ENCODE measurements at regions not wholly inside any gene's neighbourhood (a gene's known extent, or its start where the extent isn't known, plus 50 kb on each side); places are given as distances from the start of the nearest gene placed in this dataset.

GRCh38 chr10:47107007-47107747 is 192.8 kb upstream of the GDF10 start:
- Histone ChIP-seq H3K27ac (ENCODE audit: low read length) (no peak overlapping the region), H3K4me3 (ENCODE audit: low read length) (no peak overlapping the region), H3K27me3 (ENCODE audit: control insufficient read depth, insufficient read depth) (no peaks in the 10 kb centered on the region), H3K4me1 (ENCODE audit: control insufficient read depth, insufficient read depth, low read length) (peaks cover 5% of the 10 kb centered on the region), H3K9me3 (ENCODE audit: control insufficient read depth, low read length) (no peaks in the 10 kb centered on the region)
- no peak for ATAC-seq
- WGBS = 94% methylated on average over 8 of the region's 8 CpGs
- intact Hi-C loops (cut with DNase I) = no loop called here
- no peak for DNase-seq

- Histone ChIP-seq H3K27ac (ENCODE audit: low read length) (no peak overlapping the region), H3K9me3 (ENCODE audit: control insufficient read depth, low read length) (no peaks in the 10 kb centered on the region), H3K27me3 (ENCODE audit: control insufficient read depth, insufficient read depth) (no peaks in the 10 kb centered on the region), H3K4me1 (ENCODE audit: control insufficient read depth, insufficient read depth, low read length) (peaks cover 2% of the 10 kb centered on the region), H3K4me3 (ENCODE audit: low read length) (no peak overlapping the region)
- DNase-seq (no peak), ATAC-seq (no peak)
- WGBS = 55% methylated on average over 2 of the region's 2 CpGs
- intact Hi-C loops (cut with DNase I) = no loop called here
Measured at GRCh38 chr10:47109906-47110305, 190.1 kb upstream of the GDF10 start.

GRCh38 chr10:47111329-47111862 is 188.6 kb upstream of the GDF10 start:
- Histone ChIP-seq H3K27ac (ENCODE audit: low read length) (no peak overlapping the region), H3K4me3 (ENCODE audit: low read length) (no peak overlapping the region), H3K27me3 (ENCODE audit: control insufficient read depth, insufficient read depth) (no peaks in the 10 kb centered on the region), H3K4me1 (ENCODE audit: control insufficient read depth, insufficient read depth, low read length) (no peaks in the 10 kb centered on the region), H3K9me3 (ENCODE audit: control insufficient read depth, low read length) (no peaks in the 10 kb centered on the region)
- ATAC-seq (no peak), DNase-seq (no peak)
- WGBS = 97% methylated on average over 5 of the region's 5 CpGs
- intact Hi-C loops (cut with DNase I) = no loop called here

- H3K9me3 ChIP-seq (ENCODE audit: control insufficient read depth, low read length) = no peaks in the 10 kb centered on the region
- no peak for DNase-seq
- no peaks in the 10 kb centered on the region for H3K4me1 ChIP-seq (ENCODE audit: control insufficient read depth, insufficient read depth, low read length)
- intact Hi-C loops (cut with DNase I) = no loop called here
- no peak overlapping the region for H3K27ac ChIP-seq (ENCODE audit: low read length)
- H3K4me3 ChIP-seq (ENCODE audit: low read length) = no peak overlapping the region
- ATAC-seq = no peak
- no peaks in the 10 kb centered on the region for H3K27me3 ChIP-seq (ENCODE audit: control insufficient read depth, insufficient read depth)
- 93% methylated on average over 4 of the region's 4 CpGs for WGBS
Measured at GRCh38 chr10:47112612-47113011, 187.4 kb upstream of the GDF10 start.

DNA sequence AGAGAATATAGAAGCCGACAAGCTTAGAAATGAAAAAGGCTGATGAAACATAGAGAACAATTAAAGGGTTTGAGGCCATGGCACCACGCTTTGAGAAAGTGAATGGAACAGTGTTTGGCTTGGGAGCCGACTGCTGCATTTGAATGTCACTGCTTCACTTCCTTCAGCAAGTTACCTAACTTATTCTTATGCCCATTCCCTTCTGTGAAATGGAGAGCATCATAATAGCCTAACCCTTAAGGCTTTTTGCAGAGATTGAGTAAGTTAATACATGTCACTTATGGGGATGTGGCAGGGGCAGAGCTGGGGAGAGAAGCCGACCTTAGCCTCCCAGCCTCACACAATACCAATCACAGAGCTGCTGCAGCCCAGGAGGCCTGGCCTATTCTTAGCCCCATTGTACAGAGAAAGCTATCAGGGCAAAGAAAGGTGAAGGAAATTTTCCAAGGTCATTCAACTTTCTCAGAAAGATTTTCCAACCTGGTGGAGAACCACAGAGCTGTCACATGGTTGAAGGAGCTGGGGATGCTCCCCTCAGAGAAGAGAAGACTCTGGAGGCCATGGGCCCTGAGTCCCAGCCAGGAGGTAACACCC is 186.0 kb upstream of the GDF10 start:
- 87% methylated on average over 4 of the region's 4 CpGs for WGBS
- Histone ChIP-seq H3K27me3 (ENCODE audit: control insufficient read depth, insufficient read depth) (no peaks in the 10 kb centered on the region), H3K4me3 (ENCODE audit: low read length) (no peak overlapping the region), H3K27ac (ENCODE audit: low read length) (no peak overlapping the region), H3K4me1 (ENCODE audit: control insufficient read depth, insufficient read depth, low read length) (no peaks in the 10 kb centered on the region), H3K9me3 (ENCODE audit: control insufficient read depth, low read length) (no peaks in the 10 kb centered on the region)
- no peak for DNase-seq
- intact Hi-C loops (cut with DNase I) = no loop called here
- no peak for ATAC-seq

- H3K27ac ChIP-seq (ENCODE audit: low read length) = no peak overlapping the region
- no peak for DNase-seq
- WGBS = 96% methylated on average over 6 of the region's 6 CpGs
- no peaks in the 10 kb centered on the region for H3K27me3 ChIP-seq (ENCODE audit: control insufficient read depth, insufficient read depth)
- no peak overlapping the region for H3K4me3 ChIP-seq (ENCODE audit: low read length)
- no peaks in the 10 kb centered on the region for H3K4me1 ChIP-seq (ENCODE audit: control insufficient read depth, insufficient read depth, low read length)
- H3K9me3 ChIP-seq (ENCODE audit: control insufficient read depth, low read length) = no peaks in the 10 kb centered on the region
- ATAC-seq = no peak
- intact Hi-C loops (cut with DNase I) = no loop called here
Measured at GRCh38 chr10:47114680-47115186, 185.3 kb upstream of the GDF10 start.

DNA sequence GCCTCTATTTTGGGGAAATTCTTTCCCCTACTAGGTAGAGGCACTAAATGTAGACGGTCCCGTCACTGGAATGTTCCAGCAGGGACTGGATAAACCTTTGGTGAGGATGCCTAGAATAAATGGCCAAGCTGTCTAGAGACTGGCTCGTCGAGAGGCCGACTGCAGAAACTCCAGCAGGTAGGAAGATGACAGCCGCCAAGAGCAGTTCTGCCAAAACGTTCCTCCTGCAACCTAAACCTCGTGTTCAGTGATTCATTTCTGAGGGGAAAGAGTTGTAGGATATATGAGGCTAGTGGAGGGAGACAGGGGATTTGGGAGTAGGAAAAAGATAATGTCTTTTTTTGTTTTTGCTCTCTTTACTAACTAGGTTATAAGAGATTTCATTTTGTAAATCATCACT is 184.7 kb upstream of the GDF10 start:
- Histone ChIP-seq H3K27ac (ENCODE audit: low read length) (no peak overlapping the region), H3K4me3 (ENCODE audit: low read length) (no peak overlapping the region), H3K9me3 (ENCODE audit: control insufficient read depth, low read length) (no peaks in the 10 kb centered on the region), H3K4me1 (ENCODE audit: control insufficient read depth, insufficient read depth, low read length) (no peaks in the 10 kb centered on the region), H3K27me3 (ENCODE audit: control insufficient read depth, insufficient read depth) (no peaks in the 10 kb centered on the region)
- ATAC-seq (no peak), DNase-seq (no peak)
- intact Hi-C loops (cut with DNase I) = no loop called here
- 72% methylated on average over 8 of the region's 8 CpGs for WGBS

DNA sequence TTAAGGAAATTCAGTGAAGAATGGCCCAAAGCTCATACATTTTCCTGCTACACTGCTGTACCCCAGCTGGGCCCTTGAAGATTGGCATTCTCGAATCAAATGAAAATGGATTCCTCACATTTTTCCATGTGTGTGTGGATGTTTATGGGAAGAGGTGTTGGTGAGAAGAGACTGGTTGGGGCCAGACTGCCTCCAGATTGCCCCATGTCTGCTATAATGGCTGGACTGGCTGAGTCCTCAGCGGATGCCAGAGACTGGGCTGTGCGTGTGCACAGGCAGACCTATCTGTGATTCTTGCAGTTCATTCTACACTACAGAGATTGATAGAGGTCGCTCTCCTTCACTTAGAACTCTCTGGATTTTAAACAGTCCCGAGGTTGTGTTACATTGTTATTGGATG is 183.6 kb upstream of the GDF10 start:
- Histone ChIP-seq H3K27ac (ENCODE audit: low read length) (no peak overlapping the region), H3K27me3 (ENCODE audit: control insufficient read depth, insufficient read depth) (no peaks in the 10 kb centered on the region), H3K4me1 (ENCODE audit: control insufficient read depth, insufficient read depth, low read length) (no peaks in the 10 kb centered on the region), H3K9me3 (ENCODE audit: control insufficient read depth, low read length) (no peaks in the 10 kb centered on the region), H3K4me3 (ENCODE audit: low read length) (no peak overlapping the region)
- no peak for DNase-seq
- no peak for ATAC-seq
- intact Hi-C loops (cut with DNase I) = no loop called here
- WGBS = 78% methylated on average over 5 of the region's 5 CpGs

- DNase-seq (no peak), ATAC-seq (no peak)
- Histone ChIP-seq H3K9me3 (ENCODE audit: control insufficient read depth, low read length) (no peaks in the 10 kb centered on the region), H3K27me3 (ENCODE audit: control insufficient read depth, insufficient read depth) (no peaks in the 10 kb centered on the region), H3K4me1 (ENCODE audit: control insufficient read depth, insufficient read depth, low read length) (no peaks in the 10 kb centered on the region), H3K27ac (ENCODE audit: low read length) (no peak overlapping the region), H3K4me3 (ENCODE audit: low read length) (no peak overlapping the region)
- WGBS = 90% methylated on average over 6 of the region's 6 CpGs
- intact Hi-C loops (cut with DNase I) = no loop called here
Measured at GRCh38 chr10:47118326-47118725, 181.7 kb upstream of the GDF10 start.

GRCh38 chr10:47121336-47121735 is 178.7 kb upstream of the GDF10 start:
- H3K4me3 ChIP-seq (ENCODE audit: low read length) = no peak overlapping the region
- H3K27ac ChIP-seq (ENCODE audit: low read length) = no peak overlapping the region
- intact Hi-C loops (cut with DNase I) = no loop called here
- H3K4me1 ChIP-seq (ENCODE audit: control insufficient read depth, insufficient read depth, low read length) = no peaks in the 10 kb centered on the region
- DNase-seq (no peak), ATAC-seq (no peak)
- no peaks in the 10 kb centered on the region for H3K9me3 ChIP-seq (ENCODE audit: control insufficient read depth, low read length)
- no peaks in the 10 kb centered on the region for H3K27me3 ChIP-seq (ENCODE audit: control insufficient read depth, insufficient read depth)
- WGBS = 77% methylated on average over 7 of the region's 7 CpGs

GRCh38 chr10:47123716-47124288 is 176.2 kb upstream of the GDF10 start:
- H3K4me3 ChIP-seq (ENCODE audit: low read length) = no peak overlapping the region
- no peak for DNase-seq
- H3K27ac ChIP-seq (ENCODE audit: low read length) = no peak overlapping the region
- no peaks in the 10 kb centered on the region for H3K27me3 ChIP-seq (ENCODE audit: control insufficient read depth, insufficient read depth)
- no peaks in the 10 kb centered on the region for H3K9me3 ChIP-seq (ENCODE audit: control insufficient read depth, low read length)
- WGBS = 90% methylated on average over 6 of the region's 6 CpGs
- no peaks in the 10 kb centered on the region for H3K4me1 ChIP-seq (ENCODE audit: control insufficient read depth, insufficient read depth, low read length)
- intact Hi-C loops (cut with DNase I) = no loop called here
- no peak for ATAC-seq

Measured in right cardiac atrium (tissue), 5 donors.